IPS-20b (cell line): ENCODE measurements at regions not wholly inside any gene's neighbourhood (a gene's known extent, or its start where the extent isn't known, plus 50 kb on each side); places are given as distances from the start of the nearest gene placed in this dataset.
"Not testable (repeated sequence)": the region's sequence is repeated elsewhere in the genome, so short reads cannot be mapped to it uniquely, and the experiment has no call there.

ENCODE experiments used
- H3K27ac ChIP-seq: one replicate; pipeline ENCODE4 v1.5.1; 2013; ENCODE audit warnings: low read length
- H3K27me3 ChIP-seq: 2 replicates; pipeline ENCODE4 v1.6.1; 2013; ENCODE audit warnings: mild to moderate bottlenecking, low read length, inconsistent platforms; ENCODE audit not compliant: insufficient read depth
- H3K36me3 ChIP-seq: 2 replicates; pipeline ENCODE4 v1.6.1; 2013; ENCODE audit warnings: low read depth, mild to moderate bottlenecking, inconsistent platforms, low read length, moderate library complexity; ENCODE audit not compliant: insufficient read depth
- H3K4me1 ChIP-seq: 2 replicates; pipeline ENCODE4 v1.6.1; 2013; ENCODE audit warnings: mild to moderate bottlenecking, control low read depth, inconsistent platforms, low read length, moderate library complexity; ENCODE audit not compliant: insufficient read depth
- H3K4me3 ChIP-seq: 2 replicates; pipeline ENCODE4 v1.5.1; 2013; ENCODE audit warnings: mild to moderate bottlenecking, low read length, inconsistent platforms
- H3K9ac ChIP-seq: 2 replicates; pipeline ENCODE4 v1.6.1; 2013; ENCODE audit warnings: low read depth, mild to moderate bottlenecking, inconsistent platforms, low read length, moderate library complexity
- H3K9me3 ChIP-seq: 2 replicates; pipeline ENCODE4 v1.6.1; 2013; ENCODE audit warnings: mild to moderate bottlenecking, low read depth, low read length, inconsistent platforms; ENCODE audit not compliant: insufficient read depth

- not testable (repeated sequence) for H3K27me3 ChIP-seq, H3K9me3 ChIP-seq, H3K4me3 ChIP-seq, H3K27ac ChIP-seq, H3K36me3 ChIP-seq, H3K9ac ChIP-seq, H3K4me1 ChIP-seq
These were observed 145.8 kb downstream of the MYCN start for GRCh38 chr2:16086136-16086535.

- no peaks in the 10 kb centered on the region for H3K36me3 ChIP-seq
- H3K4me3 ChIP-seq = no peak overlapping the region
- H3K9me3 ChIP-seq = no peaks in the 10 kb centered on the region
- no peak overlapping the region for H3K27ac ChIP-seq
- H3K9ac ChIP-seq = no peak overlapping the region
- no peaks in the 10 kb centered on the region for H3K27me3 ChIP-seq
- H3K4me1 ChIP-seq = peaks cover 6% of the 10 kb centered on the region; the same call in 1 of the 2 replicates
These were observed 144.7 kb downstream of the MYCN start for GRCh38 chr2:16085073-16085472.

GRCh38 chr2:16084274-16084673 lies 143.9 kb downstream of the MYCN start:
- H3K9me3 ChIP-seq = no peaks in the 10 kb centered on the region
- no peak overlapping the region for H3K9ac ChIP-seq
- H3K4me3 ChIP-seq = no peak overlapping the region
- no peaks in the 10 kb centered on the region for H3K36me3 ChIP-seq
- no peaks in the 10 kb centered on the region for H3K27me3 ChIP-seq
- H3K4me1 ChIP-seq = peaks cover 10% of the 10 kb centered on the region
- H3K27ac ChIP-seq = no peak overlapping the region

- Histone ChIP-seq H3K27ac (no peak overlapping the region), H3K4me3 (no peak overlapping the region), H3K27me3 (no peaks in the 10 kb centered on the region), H3K9me3 (no peaks in the 10 kb centered on the region), H3K4me1 (peaks cover 10% of the 10 kb centered on the region), H3K9ac (no peak overlapping the region), H3K36me3 (no peaks in the 10 kb centered on the region)
These were observed 141.9 kb downstream of the MYCN start for GRCh38 chr2:16082276-16082675.

- H3K36me3 ChIP-seq = no peaks in the 10 kb centered on the region
- peaks cover 10% of the 10 kb centered on the region for H3K4me1 ChIP-seq
- no peaks in the 10 kb centered on the region for H3K9me3 ChIP-seq
- H3K27me3 ChIP-seq = no peaks in the 10 kb centered on the region
- no peak overlapping the region for H3K9ac ChIP-seq
- H3K4me3 ChIP-seq = no peak overlapping the region
- H3K27ac ChIP-seq = no peak overlapping the region
These were observed 141.2 kb downstream of the MYCN start for GRCh38 chr2:16081316-16082200.

GRCh38 chr2:16080516-16080915 lies 140.2 kb downstream of the MYCN start:
- H3K27me3 ChIP-seq = no peaks in the 10 kb centered on the region
- no peak overlapping the region for H3K9ac ChIP-seq
- H3K9me3 ChIP-seq = no peaks in the 10 kb centered on the region
- H3K36me3 ChIP-seq = no peaks in the 10 kb centered on the region
- H3K4me3 ChIP-seq = no peak overlapping the region
- H3K4me1 ChIP-seq = peaks cover 10% of the 10 kb centered on the region
- no peak overlapping the region for H3K27ac ChIP-seq

- Histone ChIP-seq H3K36me3 (no peaks in the 10 kb centered on the region), H3K9me3 (no peaks in the 10 kb centered on the region), H3K4me3 (no peak overlapping the region), H3K4me1 (peaks cover 10% of the 10 kb centered on the region), H3K9ac (no peak overlapping the region), H3K27me3 (no peaks in the 10 kb centered on the region), H3K27ac (no peak overlapping the region)
These were observed 139.7 kb downstream of the MYCN start for GRCh38 chr2:16080071-16080470.

- no peaks in the 10 kb centered on the region for H3K27me3 ChIP-seq
- H3K36me3 ChIP-seq = no peaks in the 10 kb centered on the region
- no peak overlapping the region for H3K27ac ChIP-seq
- H3K4me3 ChIP-seq = no peak overlapping the region
- no peak overlapping the region for H3K9ac ChIP-seq
- peaks cover 10% of the 10 kb centered on the region for H3K4me1 ChIP-seq
- H3K9me3 ChIP-seq = no peaks in the 10 kb centered on the region
These were observed 139.3 kb downstream of the MYCN start for GRCh38 chr2:16079637-16080036.

GRCh38 chr2:16077601-16078000 lies 137.3 kb downstream of the MYCN start:
- peaks cover 4% of the 10 kb centered on the region for H3K4me1 ChIP-seq
- H3K9ac ChIP-seq = no peak overlapping the region
- H3K4me3 ChIP-seq = no peak overlapping the region
- H3K27ac ChIP-seq = no peak overlapping the region
- no peaks in the 10 kb centered on the region for H3K9me3 ChIP-seq
- H3K27me3 ChIP-seq = no peaks in the 10 kb centered on the region
- H3K36me3 ChIP-seq = no peaks in the 10 kb centered on the region

GRCh38 chr2:16076911-16077310 lies 136.6 kb downstream of the MYCN start:
- Histone ChIP-seq H3K36me3 (no peaks in the 10 kb centered on the region), H3K9me3 (no peaks in the 10 kb centered on the region), H3K27me3 (no peaks in the 10 kb centered on the region)

GRCh38 chr2:16075045-16076012 lies 135.0 kb downstream of the MYCN start:
- no peak overlapping the region for H3K9ac ChIP-seq
- no peak overlapping the region for H3K4me3 ChIP-seq
- H3K9me3 ChIP-seq = no peaks in the 10 kb centered on the region
- peaks cover 4% of the 10 kb centered on the region for H3K4me1 ChIP-seq
- no peak overlapping the region for H3K27ac ChIP-seq
- no peaks in the 10 kb centered on the region for H3K36me3 ChIP-seq
- no peaks in the 10 kb centered on the region for H3K27me3 ChIP-seq

More at GRCh38 chr2:16076911-16077310, 136.6 kb downstream of the MYCN start:
- Histone ChIP-seq H3K27ac (no peak overlapping the region), H3K4me3 (no peak overlapping the region), H3K9ac (no peak overlapping the region), H3K4me1 (peaks cover 4% of the 10 kb centered on the region)
